SH-SY5Y (cell line): ENCODE measurements at regions not wholly inside any gene's neighbourhood (a gene's known extent, or its start where the extent isn't known, plus 50 kb on each side); places are given as distances from the start of the nearest gene placed in this dataset.

Experiments used
- GATA2 ChIP-seq: IDR thresholded peaks from 2 replicates; pipeline ENCODE4 v1.6.1; 2011; ENCODE audit warnings: mild to moderate bottlenecking, low read depth, low read length
- GATA3 ChIP-seq: IDR thresholded peaks from 2 replicates; pipeline ENCODE4 v1.6.1; 2011; ENCODE audit warnings: low read depth, mild to moderate bottlenecking, low read length, moderate library complexity

DNA sequence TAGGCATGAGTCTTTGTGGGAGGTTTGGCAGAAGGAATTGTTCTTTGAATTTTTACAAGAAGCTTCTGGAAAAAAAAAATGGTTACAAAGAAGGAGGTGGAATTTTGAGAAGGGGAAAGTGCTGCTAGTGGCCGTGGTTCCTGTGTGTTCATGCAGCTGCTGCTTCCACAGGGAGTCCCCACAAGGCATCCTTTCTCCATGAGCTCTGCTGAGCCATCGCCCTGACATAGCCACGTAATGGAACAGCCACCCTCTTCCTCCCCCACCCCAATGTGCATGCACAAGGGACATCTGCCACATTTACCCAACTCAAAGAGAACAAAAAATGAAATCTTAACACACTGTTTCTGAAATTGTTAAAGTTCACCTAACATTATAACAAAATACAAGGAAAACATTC is 529.7 kb downstream of the SATB2 start:
- TF ChIP-seq GATA2, result no peak
- no peak for TF ChIP-seq GATA3
